ENCODE measurements at regions not wholly inside any gene's neighbourhood (a gene's known extent, or its start where the extent isn't known, plus 50 kb on each side); places are given as distances from the start of the nearest gene placed in this dataset.

- TF ChIP-seq CTCF (IDR thresholded peaks at IDR 0.05) (no peak), POLR2A (IDR thresholded peaks at IDR 0.05) (no peak)
These were observed 140.0 kb downstream of the IRS2 start for GRCh38 chr13:109646423-109646822.
